BLaER1 treated with 17β-estradiol and CSF1 and Interleukin-3, amounts not matched to agents 10 nM and 100 nM (cell line): ENCODE measurements at regions not wholly inside any gene's neighbourhood (a gene's known extent, or its start where the extent isn't known, plus 50 kb on each side); places are given as distances from the start of the nearest gene placed in this dataset.

Experiments used
- H3K27ac ChIP-seq, 11 experiments: shearing (Covaris generic); formaldehyde crosslinking; 2 replicates each; pipeline ENCODE4 v1.8.1; 2022
- H3K27me3 ChIP-seq, 11 experiments: shearing (Covaris generic); formaldehyde crosslinking; 2 replicates each; pipeline ENCODE4 v1.8.1; 2022
- H3K36me3 ChIP-seq, 11 experiments: shearing (Covaris generic); formaldehyde crosslinking; 2 replicates each; pipeline ENCODE4 v1.8.1; 2022
- H3K4me1 ChIP-seq, 10 experiments: shearing (Covaris generic); formaldehyde crosslinking; 2 replicates each; pipeline ENCODE4 v1.8.1; 2022
- H3K4me2 ChIP-seq, 11 experiments: shearing (Covaris generic); formaldehyde crosslinking; 2 replicates each; pipeline ENCODE4 v1.8.1; 2022
- H3K4me3 ChIP-seq, 10 experiments: shearing (Covaris generic); formaldehyde crosslinking; 2 replicates each; pipeline ENCODE4 v1.8.1; 2022
- H3K9ac ChIP-seq, 11 experiments: shearing (Covaris generic); formaldehyde crosslinking; 2 replicates each; pipeline ENCODE4 v1.8.1; 2022
- H3K9me3 ChIP-seq, 11 experiments: shearing (Covaris generic); formaldehyde crosslinking; replicated peaks in 1 of 11; 2 replicates each; pipeline ENCODE4 v1.8.1; 2022
- H4K20me1 ChIP-seq, 11 experiments: shearing (Covaris generic); formaldehyde crosslinking; 2 replicates each; pipeline ENCODE4 v1.8.1; 2022
- Cebpa-rat ChIP-seq, 11 experiments: shearing (Covaris generic); IDR thresholded peaks; 2 replicates each; pipeline ENCODE4 v1.8.1; 2022

GRCh38 chr17:63361182-63361581 is 84.9 kb downstream of the CYB561 start:
- Histone ChIP-seq H4K20me1 (no peaks in the 10 kb centered on the region), H3K36me3 (peaks cover 14 to 20% (median 17%) of the 10 kb centered on the region in 11 experiments; a peak in 21 of 22 replicates), H3K4me3 (peak overlapping the region in 1 of 10 experiments; percentile 15; a peak in 1 of 20 replicates), H3K27me3 (no peaks in the 10 kb centered on the region), H3K4me1 (peaks cover 0 to 37% (median 26%) of the 10 kb centered on the region in 10 experiments; a peak in 16 of 20 replicates), H3K9me3 (peaks cover 22 to 31% (median 28%) of the 10 kb centered on the region in 11 experiments), H3K4me2 (no peak overlapping the region), H3K27ac (no peak overlapping the region), H3K9ac (no peak overlapping the region)
- no peak for TF ChIP-seq Cebpa-rat (IDR thresholded peaks at IDR 0.05)

GRCh38 chr17:63362115-63362514 is 84.0 kb downstream of the CYB561 start:
- H3K4me2 ChIP-seq = no peak overlapping the region
- no peak overlapping the region; a peak in 1 of 20 replicates for H3K4me3 ChIP-seq
- no peak overlapping the region for H3K27ac ChIP-seq
- peaks cover 0 to 40% (median 27%) of the 10 kb centered on the region in 10 experiments; a peak in 16 of 20 replicates for H3K4me1 ChIP-seq
- H3K9me3 ChIP-seq = peaks cover 22 to 31% (median 28%) of the 10 kb centered on the region in 11 experiments
- peaks cover 14 to 20% (median 17%) of the 10 kb centered on the region in 11 experiments; a peak in 21 of 22 replicates for H3K36me3 ChIP-seq
- H4K20me1 ChIP-seq = no peaks in the 10 kb centered on the region
- H3K9ac ChIP-seq = no peak overlapping the region
- TF ChIP-seq Cebpa-rat (IDR thresholded peaks at IDR 0.05) = no peak
- H3K27me3 ChIP-seq = no peaks in the 10 kb centered on the region

- Histone ChIP-seq H3K9ac (no peak overlapping the region), H3K36me3 (peaks cover 14 to 20% (median 17%) of the 10 kb centered on the region in 11 experiments; a peak in 21 of 22 replicates), H3K27me3 (no peaks in the 10 kb centered on the region), H3K9me3 (peaks cover 22 to 31% (median 28%) of the 10 kb centered on the region in 11 experiments), H3K4me2 (peak overlapping the region in 7 of 11 experiments; percentile 47 to 81 (median 66); a peak in 14 of 22 replicates), H4K20me1 (no peaks in the 10 kb centered on the region), H3K4me1 (peaks cover 4 to 30% (median 18%) of the 10 kb centered on the region in 10 experiments; a peak in 17 of 20 replicates), H3K27ac (no peak overlapping the region), H3K4me3 (no peak overlapping the region)
- no peak for TF ChIP-seq Cebpa-rat (IDR thresholded peaks at IDR 0.05)
Observed at GRCh38 chr17:63364387-63364786, 81.7 kb downstream of the CYB561 start.

GRCh38 chr17:63364944-63365343 is 81.2 kb downstream of the CYB561 start:
- no peak overlapping the region; a peak in 1 of 22 replicates for H3K27ac ChIP-seq
- TF ChIP-seq Cebpa-rat (IDR thresholded peaks at IDR 0.05) = no peak
- peaks cover 6 to 28% (median 17%) of the 10 kb centered on the region in 10 experiments; a peak in 17 of 20 replicates for H3K4me1 ChIP-seq
- peaks cover 22 to 31% (median 28%) of the 10 kb centered on the region in 11 experiments for H3K9me3 ChIP-seq
- no peaks in the 10 kb centered on the region for H3K27me3 ChIP-seq
- no peak overlapping the region; a peak in 2 of 20 replicates for H3K4me3 ChIP-seq
- peak overlapping the region in 9 of 11 experiments; percentile 46 to 81 (median 63); a peak in 17 of 22 replicates for H3K4me2 ChIP-seq
- no peaks in the 10 kb centered on the region for H4K20me1 ChIP-seq
- peaks cover 14 to 20% (median 17%) of the 10 kb centered on the region in 11 experiments; a peak in 21 of 22 replicates for H3K36me3 ChIP-seq
- no peak overlapping the region for H3K9ac ChIP-seq

- no peak for TF ChIP-seq Cebpa-rat (IDR thresholded peaks at IDR 0.05)
- Histone ChIP-seq H3K36me3 (peaks cover 14 to 20% (median 17%) of the 10 kb centered on the region in 11 experiments; a peak in 21 of 22 replicates), H3K9me3 (peaks cover 22 to 30% (median 24%) of the 10 kb centered on the region in 11 experiments), H3K4me3 (no peak overlapping the region; a peak in 1 of 20 replicates), H4K20me1 (no peaks in the 10 kb centered on the region), H3K4me1 (peaks cover 6 to 28% (median 17%) of the 10 kb centered on the region in 10 experiments; a peak in 17 of 20 replicates), H3K27me3 (no peaks in the 10 kb centered on the region), H3K4me2 (peak overlapping the region in 9 of 11 experiments; percentile 46 to 81 (median 63); a peak in 17 of 22 replicates), H3K27ac (no peak overlapping the region; a peak in 1 of 22 replicates), H3K9ac (no peak overlapping the region)
Observed at GRCh38 chr17:63365366-63366240, 80.5 kb downstream of the CYB561 start.

GRCh38 chr17:63366241-63366566 is 79.9 kb downstream of the CYB561 start:
- H3K9ac ChIP-seq = no peak overlapping the region
- H4K20me1 ChIP-seq = no peaks in the 10 kb centered on the region
- peaks cover 6 to 28% (median 17%) of the 10 kb centered on the region in 10 experiments; a peak in 17 of 20 replicates for H3K4me1 ChIP-seq
- H3K9me3 ChIP-seq = peaks cover 17 to 25% (median 18%) of the 10 kb centered on the region in 11 experiments
- no peaks in the 10 kb centered on the region for H3K27me3 ChIP-seq
- no peak for TF ChIP-seq Cebpa-rat (IDR thresholded peaks at IDR 0.05)
- no peak overlapping the region for H3K4me3 ChIP-seq
- H3K36me3 ChIP-seq = peaks cover 12 to 17% (median 15%) of the 10 kb centered on the region in 11 experiments; a peak in 21 of 22 replicates
- H3K4me2 ChIP-seq = peak overlapping the region in 4 of 11 experiments; percentile 63 to 81 (median 68); a peak in 6 of 22 replicates
- H3K27ac ChIP-seq = no peak overlapping the region

GRCh38 chr17:63369233-63369632 is 76.9 kb downstream of the CYB561 start:
- no peak overlapping the region for H3K27ac ChIP-seq
- peak overlapping the region in 2 of 11 experiments; percentile 0 to 8; a peak in 1 of 22 replicates for H3K4me2 ChIP-seq
- H3K36me3 ChIP-seq = no peaks in the 10 kb centered on the region; a peak in 1 of 22 replicates
- no peak overlapping the region for H3K4me3 ChIP-seq
- no peaks in the 10 kb centered on the region for H3K27me3 ChIP-seq
- H3K9me3 ChIP-seq = no peaks in the 10 kb centered on the region
- no peak for TF ChIP-seq Cebpa-rat (IDR thresholded peaks at IDR 0.05)
- peaks cover 6 to 23% (median 17%) of the 10 kb centered on the region in 10 experiments; a peak in 17 of 20 replicates for H3K4me1 ChIP-seq
- H3K9ac ChIP-seq = no peak overlapping the region
- no peaks in the 10 kb centered on the region for H4K20me1 ChIP-seq

- Histone ChIP-seq H3K36me3 (no peaks in the 10 kb centered on the region; a peak in 1 of 22 replicates), H3K9ac (no peak overlapping the region), H3K9me3 (peaks cover 0 to under 1% (median 0%) of the 10 kb centered on the region in 11 experiments; a peak in 1 of 22 replicates), H3K4me2 (no peak overlapping the region), H3K4me3 (no peak overlapping the region), H3K27me3 (no peaks in the 10 kb centered on the region), H3K27ac (no peak overlapping the region), H4K20me1 (no peaks in the 10 kb centered on the region), H3K4me1 (peaks cover 0 to 9% (median 6%) of the 10 kb centered on the region in 10 experiments; a peak in 11 of 20 replicates)
- no peak for TF ChIP-seq Cebpa-rat (IDR thresholded peaks at IDR 0.05)
Observed at GRCh38 chr17:63370696-63371095, 75.4 kb downstream of the CYB561 start.

GRCh38 chr17:63376949-63377348 is 69.2 kb downstream of the CYB561 start:
- Histone ChIP-seq H3K27ac (no peak overlapping the region), H3K9me3 (peaks cover 15 to 25% (median 21%) of the 10 kb centered on the region in 11 experiments), H3K27me3 (no peaks in the 10 kb centered on the region), H4K20me1 (no peaks in the 10 kb centered on the region), H3K36me3 (peaks cover 0 to 34% (median 7%) of the 10 kb centered on the region in 11 experiments; a peak in 10 of 22 replicates), H3K4me3 (no peak overlapping the region), H3K4me1 (no peaks in the 10 kb centered on the region; a peak in 2 of 20 replicates), H3K4me2 (no peak overlapping the region), H3K9ac (no peak overlapping the region)
- TF ChIP-seq Cebpa-rat (IDR thresholded peaks at IDR 0.05) = no peak
